ENCODE measurements at regions not wholly inside any gene's neighbourhood (a gene's known extent, or its start where the extent isn't known, plus 50 kb on each side); places are given as distances from the start of the nearest gene placed in this dataset.

DNA sequence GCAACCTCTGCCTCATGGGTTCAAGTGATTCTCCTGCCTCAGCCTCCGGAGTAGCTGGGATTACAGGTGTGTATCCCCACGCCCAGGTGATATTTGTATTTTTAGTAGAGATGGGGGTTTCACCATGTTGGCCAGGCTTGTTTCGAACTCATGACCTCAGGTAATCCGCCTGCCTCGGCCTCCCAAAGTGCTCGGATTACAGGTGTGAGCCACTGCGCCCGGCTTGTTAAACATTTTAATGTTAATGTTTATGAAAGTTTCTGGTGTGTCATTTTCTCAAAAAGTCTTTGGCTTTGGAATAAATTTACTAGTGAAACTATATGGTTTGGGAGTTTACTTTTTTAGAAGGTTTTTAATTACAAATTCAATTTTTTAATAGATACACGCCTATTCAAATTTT lies 698.8 kb downstream of the MECOM start:
- Histone ChIP-seq H3K36me3 (ENCODE audit: control insufficient read depth in 1 of 2, insufficient read depth in 2 of 2, low read length in 2 of 2) (no peaks in the 10 kb centered on the region), H3K79me2 (ENCODE audit: insufficient read depth, low read length) (no peaks in the 10 kb centered on the region), H4K20me1 (ENCODE audit: insufficient read depth) (no peaks in the 10 kb centered on the region), H2AFZ (ENCODE audit: low read depth, low read length, poor library complexity, severe bottlenecking) (no peak overlapping the region), H3K9me3 (ENCODE audit: control insufficient read depth in 1 of 2, insufficient read depth in 1 of 2, low read depth in 1 of 2, low read length in 2 of 2) (no peaks in the 10 kb centered on the region), H3K4me2 (ENCODE audit: low read length) (no peak overlapping the region), H3K27ac (ENCODE audit: low read depth, low read length) (no peak overlapping the region), H3K9ac (ENCODE audit: low read length) (no peak overlapping the region), H3K9me2 (ENCODE audit: insufficient read depth) (no peaks in the 10 kb centered on the region), H3K27me3 (ENCODE audit: insufficient read depth, low read length) (no peaks in the 10 kb centered on the region), H3K4me1 (ENCODE audit: control insufficient read depth in 1 of 2, insufficient read depth in 2 of 2, low read length in 2 of 2) (no peaks in the 10 kb centered on the region), H3K4me3 (replicated peaks in 1 of 2; ENCODE audit: low read depth in 1 of 2, low read length in 2 of 2) (no peak overlapping the region)
- ChIA-PET RAD21 (ENCODE audit: low non-redundant PET in 1 of 2, low total read pairs in 2 of 2, uncharacterized antibody in 2 of 2, unreplicated experiment in 2 of 2) (no interaction called here), CTCF (no interaction called here), POLR2A (no interaction called here)
- intact Hi-C loops (cut with micrococcal nuclease), result no loop called here
- TF ChIP-seq YY1 (IDR thresholded peaks at IDR 0.05; ENCODE audit: extremely low read depth, insufficient replicate concordance, low read depth, low read length) (no peak), CEBPB (IDR thresholded peaks at IDR 0.05; ENCODE audit: low read depth) (no peak), POLR2A (IDR thresholded peaks at IDR 0.05; ENCODE audit: borderline replicate concordance, extremely low read depth, insufficient read depth, insufficient read length) (no peak), RAD21 (IDR thresholded peaks at IDR 0.05; ENCODE audit: low read depth) (no peak), POLR2AphosphoS5 (IDR thresholded peaks at IDR 0.05; ENCODE audit: low read depth, low read length) (no peak), EZH2 (IDR thresholded peaks at IDR 0.05) (no peak), SIN3A (IDR thresholded peaks at IDR 0.05; ENCODE audit: low read depth) (no peak), EGR1 (IDR thresholded peaks at IDR 0.05; ENCODE audit: low read depth) (no peak), JUND (IDR thresholded peaks at IDR 0.05) (no peak), SP1 (IDR thresholded peaks at IDR 0.05; ENCODE audit: low read depth) (no peak), TCF7L2 (IDR thresholded peaks at IDR 0.05; ENCODE audit: borderline replicate concordance, extremely low read depth, insufficient read depth, insufficient read length) (no peak), SRF (IDR thresholded peaks at IDR 0.05; ENCODE audit: low read depth) (no peak), FOSL1 (IDR thresholded peaks at IDR 0.05; ENCODE audit: low read depth) (no peak), CBX3 (IDR thresholded peaks at IDR 0.05; ENCODE audit: low read depth) (no peak), ZNF274 (IDR thresholded peaks at IDR 0.05; ENCODE audit: low read depth, low read length) (no peak), ZFX (IDR thresholded peaks at IDR 0.05) (no peak), EZH2phosphoT487 (IDR thresholded peaks at IDR 0.05; ENCODE audit: borderline replicate concordance) (no peak)
- TF ChIP-seq, protein P1, sequence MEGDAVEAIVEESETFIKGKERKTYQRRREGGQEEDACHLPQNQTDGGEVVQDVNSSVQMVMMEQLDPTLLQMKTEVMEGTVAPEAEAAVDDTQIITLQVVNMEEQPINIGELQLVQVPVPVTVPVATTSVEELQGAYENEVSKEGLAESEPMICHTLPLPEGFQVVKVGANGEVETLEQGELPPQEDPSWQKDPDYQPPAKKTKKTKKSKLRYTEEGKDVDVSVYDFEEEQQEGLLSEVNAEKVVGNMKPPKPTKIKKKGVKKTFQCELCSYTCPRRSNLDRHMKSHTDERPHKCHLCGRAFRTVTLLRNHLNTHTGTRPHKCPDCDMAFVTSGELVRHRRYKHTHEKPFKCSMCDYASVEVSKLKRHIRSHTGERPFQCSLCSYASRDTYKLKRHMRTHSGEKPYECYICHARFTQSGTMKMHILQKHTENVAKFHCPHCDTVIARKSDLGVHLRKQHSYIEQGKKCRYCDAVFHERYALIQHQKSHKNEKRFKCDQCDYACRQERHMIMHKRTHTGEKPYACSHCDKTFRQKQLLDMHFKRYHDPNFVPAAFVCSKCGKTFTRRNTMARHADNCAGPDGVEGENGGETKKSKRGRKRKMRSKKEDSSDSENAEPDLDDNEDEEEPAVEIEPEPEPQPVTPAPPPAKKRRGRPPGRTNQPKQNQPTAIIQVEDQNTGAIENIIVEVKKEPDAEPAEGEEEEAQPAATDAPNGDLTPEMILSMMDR (IDR thresholded peaks at IDR 0.05 in 2 of 3, conservative IDR thresholded peaks at IDR 0.05 in 1 of 3; ENCODE audit: borderline replicate concordance in 1 of 3, insufficient read depth in 1 of 3, low read depth in 2 of 3, low read length in 2 of 3), result no peak
- ATAC-seq, result no peak
- BruUV-seq (replicated peaks), result no TSS peak
- DNase-seq (ENCODE audit: low read depth, low spot score), result no peak
